ENCODE measurements at regions not wholly inside any gene's neighbourhood (a gene's known extent, or its start where the extent isn't known, plus 50 kb on each side); places are given as distances from the start of the nearest gene placed in this dataset.

GRCh38 chr4:17077105-17077504 is 178.7 kb upstream of the LDB2 start:
- DNase-seq (ENCODE audit: low read depth) = no peak

DNA sequence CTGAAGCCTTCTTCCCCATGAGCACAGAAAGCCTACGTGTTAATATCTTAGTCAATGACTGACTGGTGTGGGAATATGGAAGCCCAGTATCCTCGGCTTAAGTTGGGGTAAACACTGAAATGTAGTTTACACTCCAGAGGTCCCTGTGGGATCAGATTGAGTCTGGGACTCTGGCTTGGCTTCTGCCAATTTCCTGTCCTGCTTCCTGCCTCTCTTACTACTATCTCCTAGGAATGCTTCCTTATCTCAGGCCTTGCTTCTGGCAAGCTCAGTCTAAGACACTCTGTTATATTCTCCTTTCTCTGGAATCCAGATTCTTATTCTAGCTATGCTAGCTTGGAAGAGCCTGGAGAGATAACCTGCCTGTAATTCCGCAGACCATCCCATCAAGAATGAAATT is 174.0 kb upstream of the LDB2 start:
- H3K4me3 ChIP-seq (ENCODE audit: low read depth, low read length) = no peak overlapping the region
- no peak for DNase-seq (ENCODE audit: low read depth)
- TF ChIP-seq, protein P1, sequence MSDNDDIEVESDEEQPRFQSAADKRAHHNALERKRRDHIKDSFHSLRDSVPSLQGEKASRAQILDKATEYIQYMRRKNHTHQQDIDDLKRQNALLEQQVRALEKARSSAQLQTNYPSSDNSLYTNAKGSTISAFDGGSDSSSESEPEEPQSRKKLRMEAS (IDR thresholded peaks at IDR 0.05; ENCODE audit: low read depth, low read length) = no peak
- TF ChIP-seq MYC (IDR thresholded peaks at IDR 0.05; ENCODE audit: low read depth, low read length) = no peak

More at GRCh38 chr4:17077105-17077504, 178.7 kb upstream of the LDB2 start:
- no peak overlapping the region for H3K4me3 ChIP-seq (ENCODE audit: low read depth, low read length)
- TF ChIP-seq CTCF (IDR thresholded peaks at IDR 0.05; ENCODE audit: low read depth, low read length) (no peak), POLR2A (IDR thresholded peaks at IDR 0.05; ENCODE audit: extremely low read depth, insufficient read length) (no peak), MYC (IDR thresholded peaks at IDR 0.05; ENCODE audit: low read depth, low read length) (no peak)
- TF ChIP-seq, protein P1 (IDR thresholded peaks at IDR 0.05; ENCODE audit: low read depth, low read length) = no peak

DNA sequence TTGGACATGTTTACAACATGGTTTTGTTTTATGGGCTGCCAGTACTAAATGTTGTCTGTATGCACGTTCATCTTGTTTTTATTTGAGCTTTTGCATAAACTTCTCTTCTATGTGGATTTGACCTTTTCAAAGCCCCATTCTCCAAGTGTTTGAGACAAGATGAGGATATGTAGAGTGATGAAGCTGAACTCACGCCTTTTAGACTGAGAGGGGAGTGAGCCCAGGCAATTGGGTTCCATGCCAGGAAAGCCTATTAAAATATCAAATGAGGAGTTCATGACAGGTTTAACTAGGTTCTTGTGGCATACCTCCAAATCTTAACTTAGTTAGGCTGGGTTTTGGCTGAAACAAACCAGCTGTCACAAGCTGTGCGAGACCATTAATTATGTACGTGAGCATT is 170.4 kb upstream of the LDB2 start:
- DNase-seq (ENCODE audit: low read depth) = no peak
- no peak overlapping the region for H3K4me3 ChIP-seq (ENCODE audit: low read depth, low read length)
- TF ChIP-seq CTCF (IDR thresholded peaks at IDR 0.05; ENCODE audit: low read depth, low read length) (no peak), POLR2A (IDR thresholded peaks at IDR 0.05; ENCODE audit: extremely low read depth, insufficient read length) (no peak), MYC (IDR thresholded peaks at IDR 0.05; ENCODE audit: low read depth, low read length) (no peak)
- TF ChIP-seq, protein P1 (IDR thresholded peaks at IDR 0.05; ENCODE audit: low read depth, low read length) = no peak

DNA sequence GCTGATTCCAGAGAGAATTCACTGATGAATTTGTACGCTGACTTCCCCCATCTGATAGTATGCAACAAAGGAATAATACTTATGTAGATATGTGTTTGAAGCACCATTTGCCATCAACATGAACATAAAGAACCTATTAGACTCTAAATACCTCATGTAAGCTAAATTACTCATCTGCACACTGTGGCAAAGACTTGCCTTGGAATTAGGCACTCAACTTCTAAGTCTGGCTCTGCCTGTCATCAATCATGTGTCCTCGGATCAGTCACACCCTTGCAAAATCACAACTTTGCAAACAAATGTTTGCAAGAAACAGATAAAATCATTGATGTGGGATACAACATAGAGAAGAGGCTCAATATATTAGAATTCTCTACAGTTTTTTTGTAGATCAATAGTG is 169.9 kb upstream of the LDB2 start:
- no peak overlapping the region for H3K4me3 ChIP-seq (ENCODE audit: low read depth, low read length)
- no peak for DNase-seq (ENCODE audit: low read depth)
- no peak for TF ChIP-seq CTCF (IDR thresholded peaks at IDR 0.05; ENCODE audit: low read depth, low read length)

GRCh38 chr4:17066972-17067371 is 168.5 kb upstream of the LDB2 start:
- H3K4me3 ChIP-seq (ENCODE audit: low read depth, low read length) = no peak overlapping the region
- no peak for TF ChIP-seq CTCF (IDR thresholded peaks at IDR 0.05; ENCODE audit: low read depth, low read length)
- DNase-seq (ENCODE audit: low read depth) = no peak

GRCh38 chr4:17066236-17066635 is 167.8 kb upstream of the LDB2 start:
- no peak for TF ChIP-seq CTCF (IDR thresholded peaks at IDR 0.05; ENCODE audit: low read depth, low read length)
- TF ChIP-seq POLR2A (IDR thresholded peaks at IDR 0.05; ENCODE audit: extremely low read depth, insufficient read length) = no peak
- TF ChIP-seq, protein P1 (IDR thresholded peaks at IDR 0.05; ENCODE audit: low read depth, low read length) = no peak
- no peak for TF ChIP-seq MYC (IDR thresholded peaks at IDR 0.05; ENCODE audit: low read depth, low read length)
- no peak for DNase-seq (ENCODE audit: low read depth)

More at GRCh38 chr4:17066236-17066635, 167.8 kb upstream of the LDB2 start:
- no peak overlapping the region for H3K4me3 ChIP-seq (ENCODE audit: low read depth, low read length)
